HEK293 (cell line): ENCODE measurements at regions not wholly inside any gene's neighbourhood (a gene's known extent, or its start where the extent isn't known, plus 50 kb on each side); places are given as distances from the start of the nearest gene placed in this dataset.

ENCODE experiments used
- CTCF ChIA-PET: fragments of 350-600 bp; formaldehyde crosslinking; extraction: SDS; loops from one replicate; lab custom pipeline; 2021; ENCODE audit warnings: antibody characterized with exemption; lab: Yijun Ruan, JAX
- POLR2A ChIA-PET: fragments of 300-600 bp; formaldehyde crosslinking; extraction: SDS; loops from one replicate; lab custom pipeline; 2020; ENCODE audit warnings: antibody characterized with exemption, inconsistent platforms; lab: Yijun Ruan, JAX
- H3K27ac ChIP-seq: fragments of 200-500 bp; sonication (Bioruptor generic); 2 replicates; pipeline ENCODE4 v1.5.1; 2014; ENCODE audit warnings: low read depth, low read length, control low read depth, inconsistent platforms; ENCODE audit errors: extremely low read depth
- H3K36me3 ChIP-seq, 2 experiments: fragments of 200-500 bp in 1 of 2; sonication (Bioruptor generic) in 1 of 2; 1 replicate in 1 of 2; 2 replicates in 1 of 2; pipeline ENCODE4 v1.5.1; 2014 to 2017; ENCODE audit warnings: inconsistent platforms in 2 of 2, low read length in 2 of 2; ENCODE audit not compliant: control insufficient read depth in 2 of 2, insufficient read depth in 1 of 2
- H3K4me1 ChIP-seq: fragments of 200-500 bp; sonication (Bioruptor generic); 2 replicates; pipeline ENCODE4 v1.5.1; 2014; ENCODE audit warnings: mild to moderate bottlenecking, low read length, inconsistent platforms; ENCODE audit not compliant: control insufficient read depth, insufficient read depth
- H3K4me3 ChIP-seq: 2 replicates; pipeline ENCODE4 v1.5.1; 2011; ENCODE audit warnings: low read depth, mild to moderate bottlenecking, control low read depth, low read length, moderate library complexity
- H3K9me3 ChIP-seq: fragments of 200-500 bp; sonication (Bioruptor generic); 2 replicates; pipeline ENCODE4 v1.5.1; 2014; ENCODE audit warnings: low read depth, low read length, inconsistent platforms; ENCODE audit not compliant: control insufficient read depth, insufficient read depth
- AEBP2 ChIP-seq: fragments of 450-650 bp; formaldehyde crosslinking; IDR thresholded peaks from 2 replicates; pipeline ENCODE4 v1.5.1; 2016; ENCODE audit warnings: missing biosample characterization, missing genetic modification characterization, borderline replicate concordance
- EGR2 ChIP-seq: fragments of 450-650 bp; formaldehyde crosslinking; IDR thresholded peaks from 2 replicates; pipeline ENCODE4 v1.5.1; 2016; ENCODE audit warnings: low read depth, missing biosample characterization, missing genetic modification characterization
- HOXD13 ChIP-seq: sonication (generic); formaldehyde crosslinking; IDR thresholded peaks from 2 replicates; pipeline ENCODE4 v1.8.0; 2022; ENCODE audit warnings: missing genetic modification reagents, borderline replicate concordance
- KLF8 ChIP-seq: fragments of 450-650 bp; formaldehyde crosslinking; IDR thresholded peaks from 2 replicates; pipeline ENCODE4 v1.5.1; 2016; ENCODE audit warnings: missing biosample characterization, missing genetic modification characterization
- MYNN ChIP-seq: fragments of 450-650 bp; formaldehyde crosslinking; IDR thresholded peaks from 2 replicates; pipeline ENCODE4 v1.5.1; 2016; ENCODE audit warnings: missing biosample characterization, missing genetic modification characterization, borderline replicate concordance
- ZBTB17 ChIP-seq: fragments of 450-650 bp; formaldehyde crosslinking; IDR thresholded peaks from 2 replicates; pipeline ENCODE4 v1.5.1; 2016; ENCODE audit warnings: missing biosample characterization, missing genetic modification characterization
- ZFHX2 ChIP-seq: fragments of 450-650 bp; formaldehyde crosslinking; conservative IDR thresholded peaks from 2 replicates; pipeline ENCODE4 v1.5.1; 2016; ENCODE audit warnings: missing biosample characterization, missing genetic modification characterization
- ZNF23 ChIP-seq: fragments of 450-650 bp; formaldehyde crosslinking; IDR thresholded peaks from 2 replicates; pipeline ENCODE4 v1.5.1; 2016; ENCODE audit warnings: missing biosample characterization, missing genetic modification characterization, borderline replicate concordance
- ZNF350 ChIP-seq: fragments of 450-650 bp; formaldehyde crosslinking; IDR thresholded peaks from 2 replicates; pipeline ENCODE4 v1.5.0; 2017; ENCODE audit warnings: missing biosample characterization, mild to moderate bottlenecking, missing genetic modification characterization
- ZNF394 ChIP-seq: fragments of 450-650 bp; formaldehyde crosslinking; IDR thresholded peaks from 2 replicates; pipeline ENCODE4 v1.5.1; 2016; ENCODE audit warnings: missing biosample characterization, missing genetic modification characterization, mild to moderate bottlenecking, moderate library complexity, borderline replicate concordance
- ZNF398 ChIP-seq: fragments of 450-650 bp; formaldehyde crosslinking; IDR thresholded peaks from 2 replicates; pipeline ENCODE4 v1.5.1; 2017; ENCODE audit warnings: missing biosample characterization, missing genetic modification characterization
- ZNF549 ChIP-seq: fragments of 450-650 bp; IDR thresholded peaks from 2 replicates; pipeline ENCODE4 v1.5.1; 2018; ENCODE audit warnings: missing biosample characterization, missing genetic modification characterization, mild to moderate bottlenecking, inconsistent platforms, moderate library complexity
- ZXDB ChIP-seq: fragments of 450-650 bp; formaldehyde crosslinking; IDR thresholded peaks from 2 replicates; pipeline ENCODE4 v1.5.1; 2016; ENCODE audit warnings: missing biosample characterization, missing genetic modification characterization
- TF ChIP-seq, protein P1 (sequence below): fragments of 450-650 bp; formaldehyde crosslinking; conservative IDR thresholded peaks from 2 replicates; pipeline ENCODE4 v1.5.1; 2016; ENCODE audit warnings: low read depth, missing biosample characterization, missing genetic modification characterization
- TF ChIP-seq, protein P2 (sequence below): fragments of 450-650 bp; formaldehyde crosslinking; IDR thresholded peaks from 2 replicates; pipeline ENCODE4 v1.5.1; 2016; ENCODE audit warnings: missing biosample characterization, missing genetic modification characterization
- TF ChIP-seq, protein P3 (sequence below): fragments of 450-650 bp; formaldehyde crosslinking; optimal IDR thresholded peaks from 2 replicates; pipeline ENCODE3; 2016; ENCODE audit warnings: missing biosample characterization, mild to moderate bottlenecking, missing genetic modification characterization

DNA sequence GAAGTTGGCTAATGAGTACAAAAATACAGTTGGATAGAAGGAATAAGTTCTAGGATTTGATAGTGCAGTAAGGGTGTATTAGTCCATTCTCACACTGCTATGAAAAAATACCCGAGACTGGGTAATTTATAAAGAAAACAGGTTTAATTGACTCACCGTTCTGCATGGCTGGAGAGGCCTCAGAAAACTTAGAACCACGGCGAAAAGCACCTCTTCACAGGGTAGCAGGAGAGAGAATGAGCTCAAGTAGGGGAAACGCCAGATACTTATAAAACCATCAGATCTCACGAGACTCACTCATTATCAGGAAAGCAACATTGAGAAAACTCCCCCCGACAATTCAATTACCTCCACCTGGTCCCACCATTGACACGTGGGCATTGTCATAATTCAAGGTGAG is 483.3 kb downstream of the TUSC7 start:
- no peaks in the 10 kb centered on the region for H3K36me3 ChIP-seq
- ChIA-PET CTCF (interaction anchor here (0.9 kb wide), 1 partner anchor 134 kb away, joined by 3 read pairs; no protein-coding TSS in a partner anchor), POLR2A (no interaction called here)
- H3K27ac ChIP-seq = no peak overlapping the region
- no peaks in the 10 kb centered on the region for H3K4me1 ChIP-seq
- no peaks in the 10 kb centered on the region for H3K9me3 ChIP-seq
- TF ChIP-seq ZBTB17 (tag by site-specific recombination) = no peak
- TF ChIP-seq ZNF398 (tag by site-specific recombination) = no peak
- TF ChIP-seq ZFHX2 (tag by site-specific recombination) = no peak
- no peak for TF ChIP-seq ZNF549 (tag by site-specific recombination)
- no peak for TF ChIP-seq ZNF350
- TF ChIP-seq AEBP2 (tag by site-specific recombination) = no peak
- no peak for TF ChIP-seq KLF8 (tag by site-specific recombination)
- TF ChIP-seq HOXD13 (CRISPR knock-in tag) = no peak
- TF ChIP-seq ZXDB (tag by site-specific recombination) = no peak
- TF ChIP-seq ZNF394 (tag by site-specific recombination) = no peak
- TF ChIP-seq, protein P1, sequence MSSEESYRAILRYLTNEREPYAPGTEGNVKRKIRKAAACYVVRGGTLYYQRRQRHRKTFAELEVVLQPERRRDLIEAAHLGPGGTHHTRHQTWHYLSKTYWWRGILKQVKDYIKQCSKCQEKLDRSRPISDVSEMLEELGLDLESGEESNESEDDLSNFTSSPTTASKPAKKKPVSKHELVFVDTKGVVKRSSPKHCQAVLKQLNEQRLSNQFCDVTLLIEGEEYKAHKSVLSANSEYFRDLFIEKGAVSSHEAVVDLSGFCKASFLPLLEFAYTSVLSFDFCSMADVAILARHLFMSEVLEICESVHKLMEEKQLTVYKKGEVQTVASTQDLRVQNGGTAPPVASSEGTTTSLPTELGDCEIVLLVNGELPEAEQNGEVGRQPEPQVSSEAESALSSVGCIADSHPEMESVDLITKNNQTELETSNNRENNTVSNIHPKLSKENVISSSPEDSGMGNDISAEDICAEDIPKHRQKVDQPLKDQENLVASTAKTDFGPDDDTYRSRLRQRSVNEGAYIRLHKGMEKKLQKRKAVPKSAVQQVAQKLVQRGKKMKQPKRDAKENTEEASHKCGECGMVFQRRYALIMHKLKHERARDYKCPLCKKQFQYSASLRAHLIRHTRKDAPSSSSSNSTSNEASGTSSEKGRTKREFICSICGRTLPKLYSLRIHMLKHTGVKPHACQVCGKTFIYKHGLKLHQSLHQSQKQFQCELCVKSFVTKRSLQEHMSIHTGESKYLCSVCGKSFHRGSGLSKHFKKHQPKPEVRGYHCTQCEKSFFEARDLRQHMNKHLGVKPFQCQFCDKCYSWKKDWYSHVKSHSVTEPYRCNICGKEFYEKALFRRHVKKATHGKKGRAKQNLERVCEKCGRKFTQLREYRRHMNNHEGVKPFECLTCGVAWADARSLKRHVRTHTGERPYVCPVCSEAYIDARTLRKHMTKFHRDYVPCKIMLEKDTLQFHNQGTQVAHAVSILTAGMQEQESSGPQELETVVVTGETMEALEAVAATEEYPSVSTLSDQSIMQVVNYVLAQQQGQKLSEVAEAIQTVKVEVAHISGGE (tag by site-specific recombination) = no peak
- TF ChIP-seq, protein P2, sequence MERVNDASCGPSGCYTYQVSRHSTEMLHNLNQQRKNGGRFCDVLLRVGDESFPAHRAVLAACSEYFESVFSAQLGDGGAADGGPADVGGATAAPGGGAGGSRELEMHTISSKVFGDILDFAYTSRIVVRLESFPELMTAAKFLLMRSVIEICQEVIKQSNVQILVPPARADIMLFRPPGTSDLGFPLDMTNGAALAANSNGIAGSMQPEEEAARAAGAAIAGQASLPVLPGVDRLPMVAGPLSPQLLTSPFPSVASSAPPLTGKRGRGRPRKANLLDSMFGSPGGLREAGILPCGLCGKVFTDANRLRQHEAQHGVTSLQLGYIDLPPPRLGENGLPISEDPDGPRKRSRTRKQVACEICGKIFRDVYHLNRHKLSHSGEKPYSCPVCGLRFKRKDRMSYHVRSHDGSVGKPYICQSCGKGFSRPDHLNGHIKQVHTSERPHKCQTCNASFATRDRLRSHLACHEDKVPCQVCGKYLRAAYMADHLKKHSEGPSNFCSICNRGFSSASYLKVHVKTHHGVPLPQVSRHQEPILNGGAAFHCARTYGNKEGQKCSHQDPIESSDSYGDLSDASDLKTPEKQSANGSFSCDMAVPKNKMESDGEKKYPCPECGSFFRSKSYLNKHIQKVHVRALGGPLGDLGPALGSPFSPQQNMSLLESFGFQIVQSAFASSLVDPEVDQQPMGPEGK (tag by site-specific recombination) = no peak
- TF ChIP-seq ZNF23 = no peak
- TF ChIP-seq, protein P3, sequence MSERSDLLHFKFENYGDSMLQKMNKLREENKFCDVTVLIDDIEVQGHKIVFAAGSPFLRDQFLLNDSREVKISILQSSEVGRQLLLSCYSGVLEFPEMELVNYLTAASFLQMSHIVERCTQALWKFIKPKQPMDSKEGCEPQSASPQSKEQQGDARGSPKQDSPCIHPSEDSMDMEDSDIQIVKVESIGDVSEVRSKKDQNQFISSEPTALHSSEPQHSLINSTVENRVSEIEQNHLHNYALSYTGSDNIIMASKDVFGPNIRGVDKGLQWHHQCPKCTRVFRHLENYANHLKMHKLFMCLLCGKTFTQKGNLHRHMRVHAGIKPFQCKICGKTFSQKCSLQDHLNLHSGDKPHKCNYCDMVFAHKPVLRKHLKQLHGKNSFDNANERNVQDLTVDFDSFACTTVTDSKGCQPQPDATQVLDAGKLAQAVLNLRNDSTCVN (tag by site-specific recombination) = no peak
- TF ChIP-seq MYNN (tag by site-specific recombination) = no peak
- TF ChIP-seq EGR2 = no peak
- no peak overlapping the region for H3K4me3 ChIP-seq
